Bronchial epithelial cell (primary cell): ENCODE measurements at regions not wholly inside any gene's neighbourhood (a gene's known extent, or its start where the extent isn't known, plus 50 kb on each side); places are given as distances from the start of the nearest gene placed in this dataset.

ENCODE experiments used
- DNase-seq: peaks from one replicate; pipeline ENCODE4 v3.0.0-alpha.2; 2010; ENCODE audit warnings: low read depth
- FAIRE-seq: peaks from 2 replicates; lab custom pipeline; 2011; peaks lifted over from hg19 to GRCh38; lab: Jason Lieb, UNC
- H3K27me3 ChIP-seq: 2 replicates; pipeline ENCODE4 v1.5.1; 2011; ENCODE audit warnings: low read length; ENCODE audit not compliant: control insufficient read depth, insufficient read depth
- H3K36me3 ChIP-seq: 2 replicates; pipeline ENCODE4 v1.5.1; 2011; ENCODE audit warnings: low read length; ENCODE audit not compliant: control insufficient read depth, insufficient read depth
- H3K4me3 ChIP-seq: 2 replicates; pipeline ENCODE4 v1.5.1; 2011; ENCODE audit warnings: mild to moderate bottlenecking, low read depth, low read length, control low read depth
- CTCF ChIP-seq: IDR thresholded peaks from 2 replicates; pipeline ENCODE4 v1.5.1; 2011; ENCODE audit warnings: mild to moderate bottlenecking, moderate library complexity, low read length, control low read depth, inconsistent platforms; ENCODE audit not compliant: insufficient read depth, severe bottlenecking

- Histone ChIP-seq H3K27me3 (no peaks in the 10 kb centered on the region), H3K4me3 (no peak overlapping the region), H3K36me3 (no peaks in the 10 kb centered on the region)
- TF ChIP-seq CTCF: no peak
- DNase-seq (no peak), FAIRE-seq (no peak)
Observed at GRCh38 chr1:88062650-88063153, 621.4 kb upstream of the PKN2 start.

- no peak for TF ChIP-seq CTCF
- Histone ChIP-seq H3K36me3 (no peaks in the 10 kb centered on the region), H3K4me3 (no peak overlapping the region), H3K27me3 (no peaks in the 10 kb centered on the region)
- FAIRE-seq (no peak), DNase-seq (peak; percentile 33)
Observed at GRCh38 chr1:88063605-88064004, 620.5 kb upstream of the PKN2 start.

- Histone ChIP-seq H3K4me3 (no peak overlapping the region), H3K36me3 (no peaks in the 10 kb centered on the region), H3K27me3 (no peaks in the 10 kb centered on the region)
- TF ChIP-seq CTCF: no peak
- no peak for FAIRE-seq
- no peak for DNase-seq
Observed at GRCh38 chr1:88068407-88068960, 615.6 kb upstream of the PKN2 start.

GRCh38 chr1:88070956-88071355 lies 613.1 kb upstream of the PKN2 start:
- no peak for FAIRE-seq
- Histone ChIP-seq H3K4me3 (no peak overlapping the region), H3K27me3 (no peaks in the 10 kb centered on the region), H3K36me3 (no peaks in the 10 kb centered on the region)
- DNase-seq: no peak
- TF ChIP-seq CTCF: no peak

GRCh38 chr1:88074661-88075060 lies 609.4 kb upstream of the PKN2 start:
- Histone ChIP-seq H3K4me3 (no peak overlapping the region), H3K27me3 (no peaks in the 10 kb centered on the region), H3K36me3 (no peaks in the 10 kb centered on the region)
- no peak for DNase-seq
- no peak for TF ChIP-seq CTCF
- no peak for FAIRE-seq

- Histone ChIP-seq H3K27me3 (no peaks in the 10 kb centered on the region), H3K36me3 (no peaks in the 10 kb centered on the region), H3K4me3 (no peak overlapping the region)
- no peak for FAIRE-seq
- TF ChIP-seq CTCF: no peak
- DNase-seq: no peak
Observed at GRCh38 chr1:88075813-88076212, 608.3 kb upstream of the PKN2 start.
